ENCODE measurements at regions not wholly inside any gene's neighbourhood (a gene's known extent, or its start where the extent isn't known, plus 50 kb on each side); places are given as distances from the start of the nearest gene placed in this dataset.

DNA sequence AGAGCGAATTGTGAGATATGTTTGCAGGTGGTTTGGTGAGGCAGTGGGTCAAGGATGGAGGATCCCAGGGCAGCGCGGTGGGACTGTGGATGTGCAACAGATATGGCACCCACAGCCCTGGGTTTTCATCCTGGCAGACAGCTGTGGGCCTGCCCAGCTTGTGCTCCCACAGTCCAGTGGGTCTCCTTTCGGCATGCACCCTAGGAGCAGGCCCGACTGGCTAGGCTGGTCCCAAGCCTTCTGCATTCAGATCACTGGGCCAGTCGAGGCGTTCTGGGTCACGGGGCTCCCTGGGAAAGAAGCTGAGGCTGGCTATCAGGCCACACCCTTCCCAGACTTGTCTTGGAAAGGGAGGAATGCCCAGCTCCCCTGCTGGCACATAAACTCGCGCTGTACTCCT, 2289.6 kb downstream of the ARAP2 start:
- ATAC-seq (no peak), DNase-seq (no peak)
- intact Hi-C loops (cut with DNase I) = no loop called here
- H3K27me3 ChIP-seq = no peaks in the 10 kb centered on the region
- no peak overlapping the region for H3K4me3 ChIP-seq
- no peaks in the 10 kb centered on the region for H3K4me1 ChIP-seq
- no peak overlapping the region for H3K27ac ChIP-seq
- peaks cover 0 to 24% (median 0%) of the 10 kb centered on the region in 11 donors for H3K9me3 ChIP-seq
- TF ChIP-seq, protein P1, sequence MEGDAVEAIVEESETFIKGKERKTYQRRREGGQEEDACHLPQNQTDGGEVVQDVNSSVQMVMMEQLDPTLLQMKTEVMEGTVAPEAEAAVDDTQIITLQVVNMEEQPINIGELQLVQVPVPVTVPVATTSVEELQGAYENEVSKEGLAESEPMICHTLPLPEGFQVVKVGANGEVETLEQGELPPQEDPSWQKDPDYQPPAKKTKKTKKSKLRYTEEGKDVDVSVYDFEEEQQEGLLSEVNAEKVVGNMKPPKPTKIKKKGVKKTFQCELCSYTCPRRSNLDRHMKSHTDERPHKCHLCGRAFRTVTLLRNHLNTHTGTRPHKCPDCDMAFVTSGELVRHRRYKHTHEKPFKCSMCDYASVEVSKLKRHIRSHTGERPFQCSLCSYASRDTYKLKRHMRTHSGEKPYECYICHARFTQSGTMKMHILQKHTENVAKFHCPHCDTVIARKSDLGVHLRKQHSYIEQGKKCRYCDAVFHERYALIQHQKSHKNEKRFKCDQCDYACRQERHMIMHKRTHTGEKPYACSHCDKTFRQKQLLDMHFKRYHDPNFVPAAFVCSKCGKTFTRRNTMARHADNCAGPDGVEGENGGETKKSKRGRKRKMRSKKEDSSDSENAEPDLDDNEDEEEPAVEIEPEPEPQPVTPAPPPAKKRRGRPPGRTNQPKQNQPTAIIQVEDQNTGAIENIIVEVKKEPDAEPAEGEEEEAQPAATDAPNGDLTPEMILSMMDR (IDR thresholded peaks at IDR 0.05) = no peak
- 91% methylated on average over 10 of the region's 10 CpGs for WGBS, 2 donors
- H3K36me3 ChIP-seq = no peaks in the 10 kb centered on the region

DNA sequence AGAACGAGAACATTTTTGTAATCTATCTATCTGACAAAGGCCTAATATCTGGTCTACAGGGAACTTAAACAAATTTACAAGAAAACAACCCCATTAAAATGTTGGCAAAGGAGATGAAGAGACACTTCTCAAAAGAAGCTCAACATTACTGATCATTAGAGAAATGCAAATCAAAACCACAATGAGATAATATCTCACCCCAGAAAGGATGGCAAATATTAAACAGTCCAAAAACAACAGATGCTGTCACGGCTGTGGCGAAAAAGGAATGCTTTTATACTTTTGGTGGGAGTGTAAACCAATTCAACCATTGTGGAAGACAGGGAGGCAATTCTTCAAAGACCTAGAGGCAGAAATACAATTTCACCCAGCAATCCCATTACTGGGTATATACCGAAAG, 2284.8 kb downstream of the ARAP2 start:
- no peak for DNase-seq
- no peak for ATAC-seq
- intact Hi-C loops (cut with DNase I) = no loop called here

DNA sequence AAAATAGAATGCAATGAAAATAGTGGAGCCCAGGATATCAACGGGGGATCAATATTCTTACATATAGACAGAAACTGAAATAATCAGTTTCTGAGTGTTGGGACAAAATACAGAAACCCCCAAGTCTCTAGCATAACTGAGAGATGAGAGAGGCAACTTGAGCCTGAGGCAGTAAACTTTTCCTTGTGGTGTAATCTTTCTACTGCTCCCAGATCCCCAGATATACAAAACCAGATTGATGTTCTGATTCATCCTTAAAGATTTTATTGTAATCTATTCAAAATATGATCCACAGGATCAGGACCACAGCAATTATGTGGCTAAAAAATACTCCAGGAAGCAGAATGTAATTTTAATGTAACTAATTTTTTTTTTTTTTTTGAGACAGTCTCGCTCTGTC, 2282.6 kb downstream of the ARAP2 start:
- DNase-seq = no peak
- Histone ChIP-seq H3K4me1 (no peaks in the 10 kb centered on the region), H3K27ac (no peak overlapping the region), H3K4me3 (no peak overlapping the region), H3K9me3 (peaks cover 0 to 15% (median 0%) of the 10 kb centered on the region in 11 donors), H3K36me3 (no peaks in the 10 kb centered on the region), H3K27me3 (no peaks in the 10 kb centered on the region)
- 87% methylated on average over 2 of the region's 2 CpGs for WGBS, 2 donors
- no peak for ATAC-seq
- TF ChIP-seq, protein P1 (IDR thresholded peaks at IDR 0.05) = no peak
- intact Hi-C loops (cut with DNase I) = no loop called here

More for the DNA sequence above, 2284.8 kb downstream of the ARAP2 start:
- H3K36me3 ChIP-seq = no peaks in the 10 kb centered on the region
- H3K9me3 ChIP-seq = peaks cover 0 to 24% (median 0%) of the 10 kb centered on the region in 11 donors
- H3K4me1 ChIP-seq = no peaks in the 10 kb centered on the region
- no peaks in the 10 kb centered on the region for H3K27me3 ChIP-seq
- no peak overlapping the region for H3K27ac ChIP-seq
- 75 to 82% methylated on average over 4 of the region's 4 CpGs for WGBS, 2 donors
- H3K4me3 ChIP-seq = no peak overlapping the region
- TF ChIP-seq, protein P1 (IDR thresholded peaks at IDR 0.05) = no peak

DNA sequence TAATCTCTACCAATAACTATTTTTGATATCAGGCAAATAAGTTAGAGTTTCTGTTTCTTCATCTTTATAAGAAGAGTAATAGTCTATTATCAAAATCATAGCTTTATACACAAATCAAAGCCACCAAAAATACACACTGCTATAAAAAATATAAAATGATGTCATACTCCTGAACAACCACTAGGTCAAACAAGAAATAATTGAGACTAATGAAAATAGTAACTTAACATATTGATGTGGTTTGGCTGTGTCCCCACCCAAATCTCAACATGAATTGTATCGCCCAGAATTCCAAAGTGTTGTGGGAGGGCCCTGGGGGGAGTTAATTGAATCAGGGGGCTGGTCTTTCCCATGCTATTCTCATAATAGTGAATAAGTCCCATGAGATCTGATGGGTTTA, 2277.5 kb downstream of the ARAP2 start:
- Histone ChIP-seq H3K36me3 (no peaks in the 10 kb centered on the region), H3K27me3 (no peaks in the 10 kb centered on the region), H3K9me3 (peaks cover 0 to 43% (median 11%) of the 10 kb centered on the region in 11 donors), H3K4me3 (no peak overlapping the region), H3K4me1 (no peaks in the 10 kb centered on the region), H3K27ac (no peak overlapping the region)
- DNase-seq = no peak
- 88 to 94% methylated on average over 1 of the region's 1 CpG for WGBS, 2 donors
- TF ChIP-seq, protein P1 (IDR thresholded peaks at IDR 0.05) = peak in 1 of 9 donors; percentile 13
- no peak for ATAC-seq
- intact Hi-C loops (cut with DNase I) = no loop called here
